IMR-90 (cell line): ENCODE measurements at regions not wholly inside any gene's neighbourhood (a gene's known extent, or its start where the extent isn't known, plus 50 kb on each side); places are given as distances from the start of the nearest gene placed in this dataset.

ENCODE experiments used
- ATAC-seq: fragments of 200-7000 bp; cut with Tn5 transposase; 2 replicates; pipeline ENCODE4 v1.9.1; 2020; ENCODE audit warnings: low read depth, mild to moderate bottlenecking, moderate library complexity
- BruUV-seq: library from RNA; stranded (reverse); fragments of 400-500 nt; replicated peaks from 2 replicates; lab custom pipeline; 2021; lab: Mats Ljungman, UMichigan
- CTCF ChIA-PET: fragments of 300-600 bp; formaldehyde crosslinking; extraction: SDS; loops from one replicate; lab custom pipeline; 2021; ENCODE audit warnings: antibody characterized with exemption; lab: Yijun Ruan, JAX
- POLR2A ChIA-PET: fragments of 300-600 bp; sonication (Branson Sonifier 250); formaldehyde crosslinking; loops from one replicate; lab custom pipeline; 2022; ENCODE audit warnings: antibody characterized with exemption; ENCODE audit not compliant: unreplicated experiment; lab: Charles Lee
- DNase-seq: peaks from one replicate; pipeline ENCODE4 v3.0.0; 2013
- H2AFZ ChIP-seq: replicated peaks from 2 replicates; pipeline ENCODE3; 2013; ENCODE audit warnings: low read length, mild to moderate bottlenecking; ENCODE audit not compliant: poor library complexity
- H2AK5ac ChIP-seq: 2 replicates; pipeline ENCODE4 v1.6.1; 2013; ENCODE audit warnings: low read depth, low read length, inconsistent platforms
- H2AK9ac ChIP-seq: replicated peaks from 2 replicates; pipeline ENCODE3; 2013; ENCODE audit warnings: mild to moderate bottlenecking, low read depth, low read length, moderate library complexity; ENCODE audit not compliant: poor library complexity
- H2BK120ac ChIP-seq: 2 replicates; pipeline ENCODE4 v1.6.1; 2013; ENCODE audit warnings: low read depth, low read length, inconsistent platforms
- H2BK15ac ChIP-seq: 3 replicates; pipeline ENCODE4 v1.6.1; 2013; ENCODE audit warnings: low read depth, low read length, inconsistent platforms
- H2BK20ac ChIP-seq: 2 replicates; pipeline ENCODE4 v1.6.1; 2013; ENCODE audit warnings: low read depth, mild to moderate bottlenecking, inconsistent platforms, low read length, moderate library complexity
- H2BK5ac ChIP-seq: 2 replicates; pipeline ENCODE4 v1.6.1; 2013; ENCODE audit warnings: mild to moderate bottlenecking, low read depth, low read length, inconsistent platforms; ENCODE audit not compliant: poor library complexity, severe bottlenecking
- H3K14ac ChIP-seq: replicated peaks from 2 replicates; pipeline ENCODE4 v1.6.1; 2013; ENCODE audit warnings: low read depth, low read length, inconsistent platforms
- H3K18ac ChIP-seq: 2 replicates; pipeline ENCODE4 v1.6.1; 2013; ENCODE audit warnings: low read depth, low read length, control low read depth
- H3K23ac ChIP-seq: 2 replicates; pipeline ENCODE4 v1.6.1; 2013; ENCODE audit warnings: low read depth, low read length, inconsistent platforms
- H3K27ac ChIP-seq: 2 replicates; pipeline ENCODE4 v1.5.1; 2013; ENCODE audit warnings: mild to moderate bottlenecking, control low read depth, low read length; ENCODE audit not compliant: insufficient read depth
- H3K27me3 ChIP-seq: 2 replicates; pipeline ENCODE4 v1.6.1; 2013; ENCODE audit warnings: low read length; ENCODE audit not compliant: control insufficient read depth, insufficient read depth
- H3K36me3 ChIP-seq: 2 replicates; pipeline ENCODE4 v1.6.1; 2013; ENCODE audit warnings: low read length, mixed read lengths; ENCODE audit not compliant: control insufficient read depth, insufficient read depth
- H3K4ac ChIP-seq: 2 replicates; pipeline ENCODE4 v1.6.1; 2013; ENCODE audit warnings: low read depth, low read length, inconsistent platforms
- H3K4me1 ChIP-seq: 2 replicates; pipeline ENCODE4 v1.6.1; 2013; ENCODE audit warnings: low read length, mixed read lengths; ENCODE audit not compliant: control insufficient read depth, insufficient read depth
- H3K4me2 ChIP-seq: 2 replicates; pipeline ENCODE4 v1.6.1; 2013; ENCODE audit warnings: low read depth, mild to moderate bottlenecking, control low read depth, low read length, moderate library complexity
- H3K4me3 ChIP-seq: 2 replicates; pipeline ENCODE4 v1.5.1; 2013; ENCODE audit warnings: low read depth, mild to moderate bottlenecking, control low read depth, low read length, moderate library complexity; ENCODE audit not compliant: insufficient read depth
- H3K56ac ChIP-seq: 2 replicates; pipeline ENCODE4 v1.6.1; 2013; ENCODE audit warnings: low read length, inconsistent platforms; ENCODE audit not compliant: insufficient read depth; ENCODE audit errors: extremely low read depth
- H3K79me1 ChIP-seq, 2 experiments: 2 replicates each; pipeline ENCODE4 v1.6.1; 2013; ENCODE audit warnings: low read length in 2 of 2, inconsistent platforms in 1 of 2, low read depth in 1 of 2
- H3K9ac ChIP-seq: 2 replicates; pipeline ENCODE4 v1.6.1; 2013; ENCODE audit warnings: low read depth, low read length, control low read depth
- H3K9me1 ChIP-seq: 2 replicates; pipeline ENCODE4 v1.6.1; 2013; ENCODE audit warnings: low read length, inconsistent platforms; ENCODE audit not compliant: insufficient read depth
- H3K9me3 ChIP-seq: 2 replicates; pipeline ENCODE4 v1.6.1; 2013; ENCODE audit warnings: low read length; ENCODE audit not compliant: control insufficient read depth, insufficient read depth
- H4K20me1 ChIP-seq: 2 replicates; pipeline ENCODE4 v1.6.1; 2013; ENCODE audit warnings: low read length, inconsistent platforms; ENCODE audit not compliant: insufficient read depth
- H4K5ac ChIP-seq: 2 replicates; pipeline ENCODE4 v1.6.1; 2013; ENCODE audit warnings: mild to moderate bottlenecking, low read depth, low read length, control low read depth
- H4K8ac ChIP-seq, 2 experiments: 2 replicates each; pipeline ENCODE4 v1.6.1; 2013; ENCODE audit warnings: low read depth in 2 of 2, low read length in 2 of 2, control low read depth in 1 of 2, inconsistent platforms in 1 of 2
- H4K91ac ChIP-seq: 2 replicates; pipeline ENCODE4 v1.6.1; 2013; ENCODE audit warnings: low read depth, low read length, inconsistent platforms; ENCODE audit not compliant: insufficient read depth
- USF2 ChIP-seq: fragments of 150-350 bp; IDR thresholded peaks from 2 replicates; pipeline ENCODE4 v1.6.1; 2017; ENCODE audit warnings: mild to moderate bottlenecking, antibody characterized with exemption, low read length, low read depth
- WGBS, 2 experiments: methylation state at CpG; one replicate each; pipeline versions ENCODE4 v1.1.5 to v1.1.7; 2013; ENCODE audit warnings: missing lambda C conversion rate in 2 of 2; ENCODE audit not compliant: insufficient read length in 1 of 2; ENCODE audit errors: extremely low coverage in 2 of 2; 5-methylcytosine and 5-hydroxymethylcytosine counted together
- dilution Hi-C: fragments of 300-500 bp; cut with HindIII; formaldehyde crosslinking; loops from one replicate; pipeline ENCODE4 v1.14.3; 2018; ENCODE audit warnings: low sequenced_read_pairs; ENCODE audit not compliant: unreplicated experiment
- in situ Hi-C: fragments of 300-500 bp; cut with MboI; formaldehyde crosslinking; loops from 3 replicates; pipeline ENCODE4 v1.14.3; 2019; ENCODE audit warnings: low sequenced_read_pairs, inconsistent platforms, mixed read lengths
- intact Hi-C: fragments of 100-400 bp; cut with micrococcal nuclease; formaldehyde crosslinking; loops from 2 replicates; pipeline ENCODE4 v1.10.0; 2022

GRCh38 chr2:4291430-4291829, 588.1 kb downstream of the DCDC2C start:
- Histone ChIP-seq H2AFZ (no peak overlapping the region), H2BK20ac (no peak overlapping the region), H3K4ac (no peak overlapping the region), H3K23ac (no peak overlapping the region), H3K56ac (no peak overlapping the region), H3K4me1 (no peaks in the 10 kb centered on the region), H4K8ac (no peak overlapping the region), H3K4me2 (no peak overlapping the region), H2BK15ac (no peak overlapping the region), H3K27me3 (no peaks in the 10 kb centered on the region), H2AK9ac (no peak overlapping the region), H2AK5ac (no peak overlapping the region), H4K5ac (no peak overlapping the region), H3K79me1 (no peaks in the 10 kb centered on the region), H2BK120ac (no peak overlapping the region), H3K27ac (no peak overlapping the region), H3K9ac (no peak overlapping the region), H3K9me3 (peaks cover 10% of the 10 kb centered on the region), H3K18ac (no peak overlapping the region), H3K36me3 (no peaks in the 10 kb centered on the region), H2BK5ac (no peak overlapping the region), H3K9me1 (no peaks in the 10 kb centered on the region), H4K20me1 (no peaks in the 10 kb centered on the region), H4K91ac (no peak overlapping the region), H3K14ac (no peak overlapping the region), H3K4me3 (no peak overlapping the region)
- BruUV-seq: no TSS peak
- no peak for DNase-seq
- CTCF ChIA-PET: no interaction called here
- no peak for TF ChIP-seq USF2
- no peak for ATAC-seq
- POLR2A ChIA-PET: no interaction called here
- dilution Hi-C loops (no loop called here), intact Hi-C loops (no loop called here), in situ Hi-C loops (no loop called here)
- no CpG with 5 or more reads among the region's 4 CpGs for WGBS, 2 experiments
